HUDEP-2 (cell line): ENCODE measurements at regions not wholly inside any gene's neighbourhood (a gene's known extent, or its start where the extent isn't known, plus 50 kb on each side); places are given as distances from the start of the nearest gene placed in this dataset.
"Not testable (repeated sequence)": the region's sequence is repeated elsewhere in the genome, so short reads cannot be mapped to it uniquely, and the experiment has no call there.

ENCODE experiments used
- DNase-seq, 76 experiments: peaks; one replicate each; lab custom pipeline; 2025; ENCODE audit not compliant: unreplicated experiment in 76 of 76; lab: John Stamatoyannopoulos, UW

DNA sequence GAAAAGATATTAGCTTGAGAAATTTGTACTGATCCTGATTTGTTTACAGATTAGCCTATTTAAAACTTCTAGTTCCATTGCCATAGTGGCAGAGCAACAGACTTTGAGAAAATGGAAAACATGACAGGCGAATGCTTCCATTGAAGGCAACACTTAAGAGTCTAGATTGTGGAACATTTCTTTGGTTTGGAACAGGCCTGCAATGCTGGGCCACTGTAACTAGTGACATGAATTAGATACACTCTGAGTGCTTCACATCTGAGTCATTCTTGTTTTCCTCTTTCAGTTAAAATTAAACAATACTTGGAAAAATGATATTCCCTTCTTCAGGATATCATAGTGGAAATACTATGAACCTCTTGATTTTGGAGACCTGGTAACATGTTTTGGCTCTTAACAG, 453.6 kb upstream of the TUSC1 start:
- no peak for DNase-seq

DNA sequence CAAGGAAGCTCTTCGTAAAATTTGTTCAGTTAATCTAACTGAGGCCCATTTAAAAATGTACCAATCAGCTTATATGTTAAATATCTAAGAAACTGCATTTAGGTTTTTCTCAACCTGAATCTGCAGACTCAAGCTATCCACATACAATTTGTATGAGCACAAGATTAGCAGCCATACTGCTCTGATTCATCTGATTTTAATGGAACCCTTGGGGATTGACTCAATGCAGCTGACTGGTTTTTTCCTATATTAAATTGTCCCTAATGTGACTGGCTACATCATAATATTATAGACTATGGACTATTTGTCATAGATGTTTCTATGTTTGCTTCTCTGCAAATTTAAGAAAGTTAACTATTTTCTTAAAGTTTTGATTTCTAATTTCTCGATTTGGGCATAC, 451.0 kb upstream of the TUSC1 start:
- DNase-seq: no peak

DNA sequence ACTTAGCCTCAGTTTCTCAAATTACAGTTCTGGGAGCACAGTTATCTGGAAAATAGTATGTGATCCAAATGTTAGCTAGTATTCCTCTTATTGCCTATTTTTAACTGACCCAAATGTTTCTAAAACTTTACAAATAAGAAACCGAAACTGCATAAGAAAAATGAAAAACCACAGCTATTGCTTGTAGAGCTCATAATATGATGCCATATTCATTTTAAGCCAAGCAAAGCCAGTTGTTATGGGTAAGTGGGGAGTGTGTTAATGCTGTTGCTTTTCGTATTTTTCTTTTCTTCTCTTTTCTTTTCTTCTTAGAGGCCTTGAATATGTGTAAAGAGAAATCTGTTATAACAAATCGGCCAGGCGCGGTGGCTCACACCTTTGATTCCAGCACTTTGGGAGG, 447.4 kb upstream of the TUSC1 start:
- no peak for DNase-seq

DNA sequence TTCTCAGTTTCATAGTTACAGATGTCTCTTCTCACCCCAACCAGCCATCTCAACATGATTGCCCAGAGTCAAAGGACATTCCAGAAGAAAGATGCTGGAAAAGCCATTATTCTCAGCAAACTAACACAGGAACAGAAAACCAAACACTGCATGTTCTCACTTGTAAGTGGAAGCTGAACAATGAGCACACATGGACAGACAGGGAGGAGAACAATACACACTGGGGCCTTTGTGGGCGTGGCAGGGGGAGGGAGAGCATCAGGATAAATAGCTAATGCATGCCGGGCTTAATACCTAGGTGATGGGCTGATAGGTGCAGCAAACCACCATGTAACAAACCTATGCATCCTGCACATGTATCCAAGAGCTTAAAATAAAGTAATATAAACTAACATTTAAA, 437.8 kb upstream of the TUSC1 start:
- DNase-seq: not testable (repeated sequence)

DNA sequence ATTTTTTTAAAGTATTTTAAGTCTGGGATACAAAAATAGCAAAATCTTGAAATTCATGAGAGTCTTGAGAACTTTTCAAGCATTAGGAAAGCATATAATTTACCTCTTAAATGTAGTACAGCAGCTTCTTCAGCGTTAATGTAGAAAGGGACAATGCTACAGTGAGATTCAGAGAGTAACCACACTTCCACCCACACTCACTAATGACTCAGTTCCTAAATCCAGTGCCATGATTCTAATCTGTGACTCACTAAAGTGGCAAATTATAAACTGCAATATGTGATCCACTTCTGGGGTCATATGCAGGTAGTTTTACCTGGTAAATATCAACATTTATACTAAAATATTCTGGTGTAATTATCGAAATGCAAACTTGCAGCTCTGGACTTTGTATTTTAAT, 434.5 kb upstream of the TUSC1 start:
- peak in 3 of 76 experiments; percentile 2 to 16 (median 5) for DNase-seq

DNA sequence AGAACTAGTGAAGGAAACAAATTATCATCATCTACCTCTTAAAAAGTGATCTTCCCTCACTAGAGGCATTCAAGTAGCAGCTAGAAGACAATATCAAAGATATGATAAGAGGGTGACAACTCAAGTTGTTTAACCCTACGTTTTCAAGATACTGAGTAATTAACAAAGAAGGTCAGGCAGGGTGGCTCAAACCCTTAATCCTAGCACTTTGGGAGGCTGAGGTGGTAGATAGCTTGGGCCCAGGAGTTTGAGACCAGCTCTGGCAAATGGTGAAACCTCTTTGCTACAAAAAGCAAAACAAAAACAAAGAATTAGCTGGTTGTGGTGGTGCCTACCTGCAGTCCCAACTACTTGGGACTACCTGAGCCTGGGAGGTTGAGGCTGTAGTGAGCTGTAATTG, 408.2 kb upstream of the TUSC1 start:
- no peak for DNase-seq

DNA sequence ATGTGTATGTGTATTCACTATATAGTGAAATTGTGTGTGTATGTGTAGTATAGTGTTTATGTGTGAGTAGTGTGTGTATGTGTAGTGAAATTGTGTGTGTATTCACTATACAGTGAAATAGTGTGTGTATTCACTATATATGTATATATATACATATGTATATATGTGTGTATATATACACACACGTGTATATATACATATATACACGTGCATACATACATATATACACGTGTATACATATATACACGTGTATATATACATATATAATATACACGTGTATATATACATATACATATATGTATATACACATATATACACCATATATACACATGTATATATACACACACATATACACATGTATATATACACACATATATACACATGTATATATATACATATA, 403.6 kb upstream of the TUSC1 start:
- DNase-seq: no peak

DNA sequence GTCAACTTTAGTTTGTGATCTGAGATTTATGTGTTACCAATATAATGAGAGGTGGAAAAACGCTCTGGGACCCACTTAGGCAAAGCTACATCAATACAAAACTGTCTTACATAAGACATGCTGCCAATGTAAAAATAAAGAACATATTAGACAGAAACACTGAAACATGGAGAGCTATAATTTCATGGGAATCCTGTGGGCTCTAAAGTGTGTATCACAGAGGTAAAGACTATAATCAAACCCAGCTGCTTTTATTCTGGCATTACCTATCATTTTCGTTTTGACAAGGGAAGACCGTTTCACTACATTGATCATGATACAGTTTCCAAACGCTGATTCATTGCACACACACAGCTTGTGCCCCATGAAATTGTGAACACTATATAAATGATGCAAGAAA, 400.5 kb upstream of the TUSC1 start:
- DNase-seq: no peak

DNA sequence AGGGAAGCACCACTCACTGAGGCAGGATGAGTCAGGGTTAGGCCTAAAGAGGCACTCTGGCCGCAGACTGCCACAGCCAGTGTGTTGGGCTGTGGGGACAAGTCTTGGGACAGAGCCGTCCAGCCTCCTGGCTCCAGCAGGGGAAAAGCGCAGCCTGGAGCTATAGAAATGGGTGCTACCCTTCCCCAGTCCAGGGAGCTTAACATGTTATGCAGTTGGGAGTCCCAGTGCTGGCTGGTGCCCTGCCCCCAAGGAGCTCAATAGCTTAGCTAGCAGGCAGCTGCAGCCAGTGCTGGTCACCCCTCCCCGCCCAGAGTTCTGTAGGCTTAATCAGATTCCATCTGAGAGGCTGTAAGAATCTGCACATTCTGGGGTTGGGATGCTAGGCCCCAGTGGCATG, 399.6 kb upstream of the TUSC1 start:
- DNase-seq: no peak

DNA sequence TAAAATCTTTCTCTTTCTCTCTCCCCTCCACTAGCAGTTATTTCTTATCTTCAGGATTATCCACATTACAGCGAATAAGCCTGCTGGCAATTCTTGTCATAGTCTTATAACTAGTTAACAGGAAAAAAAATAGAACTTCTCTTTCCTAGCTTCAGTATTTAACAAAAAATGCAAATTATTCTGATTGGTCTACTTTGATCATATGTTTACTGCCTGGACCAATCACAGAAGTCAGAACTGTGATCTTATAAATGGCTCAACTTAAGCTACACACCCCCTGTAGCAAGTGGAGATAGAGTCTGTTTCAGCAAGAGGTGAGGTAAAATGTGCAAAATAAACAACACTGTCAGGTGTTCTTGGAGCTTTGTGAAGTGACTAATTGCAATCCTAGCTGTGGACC, 389.4 kb upstream of the TUSC1 start:
- DNase-seq: no peak

DNA sequence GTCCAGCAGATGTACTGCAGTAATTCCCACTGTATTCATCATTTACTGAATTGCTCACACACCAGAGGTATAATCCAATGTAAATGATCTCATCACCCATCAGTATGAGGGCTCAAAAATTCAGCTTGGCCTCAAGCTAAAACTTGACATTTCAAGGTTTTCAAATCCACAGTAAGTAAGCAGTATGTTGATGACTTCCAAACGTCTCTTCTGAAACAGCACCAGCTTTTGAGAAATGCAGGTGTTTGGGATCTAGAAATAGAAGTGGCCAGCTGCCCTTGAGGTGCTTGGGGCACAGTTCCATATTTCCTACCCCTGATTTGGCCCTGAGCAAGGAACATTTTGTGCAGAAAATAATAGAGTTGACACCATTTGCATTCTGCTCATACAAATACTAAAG, 388.0 kb upstream of the TUSC1 start:
- no peak for DNase-seq

DNA sequence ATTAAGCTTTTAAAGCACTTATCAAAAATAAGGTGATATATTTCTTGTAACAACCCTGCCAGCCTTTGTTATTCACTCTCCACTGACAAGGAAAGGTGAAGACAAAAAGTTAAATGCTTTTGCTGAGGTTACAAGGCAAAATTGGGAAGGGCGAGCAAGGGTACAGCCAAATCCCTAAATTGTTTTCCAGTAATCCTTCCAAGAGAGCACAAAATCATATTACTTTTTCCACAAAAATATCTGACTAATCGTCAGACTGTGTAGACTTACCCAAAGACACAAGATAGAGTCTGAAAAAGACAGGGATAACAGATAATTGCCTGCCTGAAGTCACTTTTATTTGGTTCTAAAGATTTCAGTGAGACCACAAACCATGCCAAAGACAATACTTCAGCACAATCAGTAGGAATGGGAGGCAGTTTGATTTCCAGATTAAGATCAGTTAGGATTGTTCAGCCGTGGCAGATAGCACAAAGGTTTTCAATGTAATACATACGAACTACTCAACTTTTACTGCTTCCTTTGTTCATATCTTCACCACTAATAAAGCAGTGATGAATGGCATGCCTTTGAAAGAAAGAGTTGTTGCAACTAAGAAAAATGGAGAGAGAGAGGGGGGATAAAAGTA, 383.8 kb upstream of the TUSC1 start:
- DNase-seq: no peak

DNA sequence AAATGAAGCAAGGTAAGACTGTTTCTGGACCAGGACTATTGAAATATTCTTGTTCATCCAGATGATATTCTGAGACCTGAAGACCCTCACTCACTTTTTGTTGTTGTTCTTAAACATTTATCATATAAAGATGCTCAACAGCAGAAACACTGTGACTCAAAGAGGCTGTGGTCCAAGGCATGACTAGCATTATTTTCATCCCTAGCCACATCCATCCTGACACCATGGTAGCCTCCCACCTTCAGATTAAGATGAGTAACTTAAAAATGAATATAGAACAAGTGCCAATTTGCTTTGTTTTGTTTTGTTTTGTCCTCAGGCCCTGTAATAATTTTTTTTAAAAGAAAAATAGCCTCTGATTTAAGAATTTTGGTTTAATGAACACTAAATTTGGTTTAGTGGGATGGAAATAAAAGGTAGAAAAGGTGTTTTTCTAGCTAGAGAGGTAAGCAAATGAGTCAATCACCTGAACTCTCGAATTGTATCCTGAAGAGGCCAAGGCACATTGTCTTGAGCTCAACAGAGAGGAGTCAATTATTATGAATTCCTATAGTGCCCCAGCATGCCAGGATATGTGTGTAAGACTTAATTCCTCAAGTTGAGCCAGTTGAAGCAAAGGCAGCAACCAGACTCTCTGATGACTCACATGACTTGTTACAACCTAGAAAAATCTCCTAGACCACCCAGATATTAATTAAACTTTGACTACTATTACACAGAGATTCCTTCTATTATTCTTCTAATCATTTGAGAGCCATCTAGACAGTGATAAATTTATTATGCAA, 380.1 kb upstream of the TUSC1 start:
- no peak for DNase-seq

DNA sequence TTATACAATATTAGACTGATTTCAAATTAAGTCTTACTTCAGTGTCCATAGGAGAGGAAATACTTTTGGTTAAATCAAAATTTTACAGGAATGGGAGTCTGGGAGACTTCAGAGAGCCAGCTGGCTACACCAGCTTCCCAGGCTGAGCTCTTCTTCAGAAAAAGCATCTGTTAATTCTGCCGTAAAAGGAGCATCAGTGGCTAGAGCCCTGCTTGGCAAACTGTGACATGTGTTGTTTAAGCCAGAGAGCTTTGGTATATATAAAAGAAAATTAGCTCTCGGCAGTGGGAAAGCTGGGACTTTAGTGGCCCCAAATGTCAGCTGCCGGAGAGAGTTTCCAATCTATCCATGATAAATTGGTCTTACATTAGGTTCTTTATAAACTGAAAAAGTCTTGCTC, 378.8 kb upstream of the TUSC1 start:
- no peak for DNase-seq

DNA sequence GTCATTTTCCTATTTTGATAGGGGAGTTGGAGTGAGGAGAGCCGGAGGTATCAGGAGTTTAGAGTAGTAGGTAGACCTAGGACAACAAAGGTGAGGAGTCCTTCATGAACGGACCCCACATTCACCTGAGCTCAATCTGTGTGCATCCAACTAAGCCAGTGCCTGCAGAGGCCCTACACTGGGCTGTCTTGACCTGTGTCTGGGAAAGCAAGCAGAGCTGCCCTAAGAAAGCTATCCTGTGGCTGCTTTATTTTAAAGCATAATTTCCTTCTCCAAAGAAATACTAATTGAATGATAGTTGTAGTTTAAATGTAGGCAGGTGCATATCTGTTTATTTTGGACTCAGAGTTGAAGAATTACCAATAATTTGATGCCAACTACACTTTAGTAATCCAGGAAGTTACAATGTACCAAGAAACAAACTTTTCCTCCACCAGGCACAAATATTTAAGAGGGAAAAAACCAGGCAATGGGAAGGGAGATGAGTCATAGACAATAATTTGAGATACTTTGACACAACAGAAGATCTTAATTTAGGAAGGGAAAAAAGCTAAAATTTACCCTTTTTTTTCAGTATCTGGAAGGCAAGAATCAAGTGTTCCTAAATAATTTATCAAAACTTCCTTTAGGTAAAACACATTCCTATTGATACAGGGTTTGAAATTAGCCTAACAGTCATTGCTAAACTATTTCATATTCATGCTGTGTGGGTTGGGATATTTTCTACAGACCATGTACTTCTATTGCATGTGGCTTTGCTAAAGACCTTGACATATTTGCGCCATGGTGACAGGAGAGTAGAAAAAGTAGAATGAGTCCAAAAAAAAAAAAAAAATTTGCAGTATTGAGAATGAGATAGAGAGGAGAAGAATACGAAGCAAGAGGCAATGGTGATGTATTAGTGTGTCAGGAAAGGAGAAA, 376.6 kb upstream of the TUSC1 start:
- DNase-seq: no peak

DNA sequence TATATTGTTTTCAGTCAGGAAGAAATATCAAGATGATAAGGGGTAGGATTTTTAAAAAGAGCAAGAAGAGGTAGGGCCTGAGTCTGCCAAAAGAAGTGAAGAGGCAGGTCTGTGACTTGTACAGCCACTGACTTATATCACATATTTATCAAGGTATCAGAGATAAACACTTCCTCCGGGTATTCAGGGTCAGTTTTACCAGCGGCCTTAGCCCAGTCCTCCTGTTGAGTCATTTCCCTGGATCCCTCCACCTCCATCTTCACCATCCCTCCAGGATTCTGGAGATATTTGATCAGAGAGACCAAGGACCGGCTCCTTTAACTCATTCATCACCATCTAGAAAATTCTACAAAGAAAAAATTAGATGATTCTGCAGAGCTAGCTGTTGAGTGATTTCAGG, 375.7 kb upstream of the TUSC1 start:
- DNase-seq: no peak

DNA sequence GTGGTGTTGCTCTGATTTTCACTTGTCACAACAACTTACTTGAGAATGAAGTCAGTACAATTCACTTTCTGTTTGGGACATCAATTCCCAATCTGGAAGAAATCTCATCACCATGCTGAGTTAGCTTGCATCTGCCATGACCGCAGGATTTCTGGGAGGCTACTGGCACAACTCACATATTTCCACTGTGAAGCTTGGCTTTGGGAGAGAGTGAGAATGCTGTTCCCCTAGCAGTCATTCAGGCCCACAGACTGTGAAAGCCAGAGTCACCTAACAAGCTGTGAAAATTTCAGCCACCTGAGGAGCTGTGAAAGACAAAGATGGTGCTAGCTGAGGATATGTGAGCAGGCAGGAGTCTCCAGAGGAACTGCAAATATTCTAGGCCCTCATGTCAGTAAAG, 365.2 kb upstream of the TUSC1 start:
- DNase-seq: no peak

DNA sequence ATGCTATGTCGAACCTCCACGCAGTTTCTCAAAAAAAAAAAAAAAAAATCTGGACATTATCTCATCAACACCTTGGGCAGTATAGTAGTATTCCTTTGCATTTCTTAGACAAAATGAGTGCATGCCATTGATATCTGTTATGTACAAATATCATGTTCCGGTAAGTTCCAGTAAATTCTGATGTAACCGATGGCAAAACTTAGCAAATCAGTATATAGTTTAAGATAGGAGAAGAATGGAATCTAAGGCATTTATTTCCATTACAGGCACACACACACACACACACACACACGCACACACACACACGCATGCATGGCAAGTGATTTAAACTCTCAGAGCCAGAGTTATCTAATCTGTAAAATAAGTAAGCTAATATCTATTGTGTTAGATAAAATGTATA, 356.5 kb upstream of the TUSC1 start:
- DNase-seq: no peak

DNA sequence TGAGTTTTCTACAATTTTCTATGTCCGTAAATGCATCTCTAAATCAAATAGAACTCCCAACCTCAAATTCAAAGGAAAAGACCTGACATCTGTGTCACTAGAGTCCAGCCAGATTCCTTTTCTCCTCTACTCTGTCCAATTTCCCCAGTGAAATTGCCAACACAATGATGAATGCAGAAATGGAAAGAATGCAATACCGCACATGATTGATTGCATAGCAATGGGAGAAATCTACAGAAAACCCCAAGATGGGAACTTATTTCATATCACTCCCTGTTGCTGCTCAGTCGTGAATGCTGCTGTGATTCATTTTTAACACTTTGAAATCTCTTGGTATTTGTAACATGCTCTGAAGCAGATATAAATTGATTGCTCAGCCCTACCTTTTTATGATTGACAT, 355.1 kb upstream of the TUSC1 start:
- no peak for DNase-seq

DNA sequence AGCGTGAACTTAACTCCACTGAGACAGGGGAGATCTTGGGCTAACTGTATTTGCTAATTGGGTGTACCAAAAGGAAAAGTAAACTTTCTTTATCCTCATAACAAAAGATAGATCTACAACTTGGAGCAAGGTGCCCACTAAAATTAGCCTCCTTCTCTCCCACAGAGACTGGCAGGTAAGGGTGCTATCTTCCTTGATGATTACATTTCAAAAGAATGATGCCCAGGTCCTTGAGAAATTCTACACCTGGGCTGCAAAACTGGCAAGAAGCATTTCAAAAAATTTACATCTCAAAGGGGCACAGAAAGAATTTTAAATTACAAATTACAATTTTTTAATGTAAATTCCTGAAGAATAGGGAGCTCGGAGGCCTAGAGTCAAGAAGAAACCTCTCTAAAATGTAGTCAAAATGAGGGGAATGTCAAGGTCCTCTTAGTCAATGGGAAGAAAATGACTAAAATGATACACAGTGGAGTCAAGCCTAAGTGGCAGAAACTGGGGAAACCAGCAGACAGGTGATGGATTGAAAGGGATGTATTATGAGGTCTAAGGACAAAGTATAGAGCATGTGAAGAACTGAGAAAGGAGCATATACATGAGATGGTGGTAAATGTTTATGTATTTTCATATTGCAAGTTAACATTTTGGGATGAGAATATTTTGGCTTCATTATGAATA, 348.3 kb upstream of the TUSC1 start:
- no peak for DNase-seq

DNA sequence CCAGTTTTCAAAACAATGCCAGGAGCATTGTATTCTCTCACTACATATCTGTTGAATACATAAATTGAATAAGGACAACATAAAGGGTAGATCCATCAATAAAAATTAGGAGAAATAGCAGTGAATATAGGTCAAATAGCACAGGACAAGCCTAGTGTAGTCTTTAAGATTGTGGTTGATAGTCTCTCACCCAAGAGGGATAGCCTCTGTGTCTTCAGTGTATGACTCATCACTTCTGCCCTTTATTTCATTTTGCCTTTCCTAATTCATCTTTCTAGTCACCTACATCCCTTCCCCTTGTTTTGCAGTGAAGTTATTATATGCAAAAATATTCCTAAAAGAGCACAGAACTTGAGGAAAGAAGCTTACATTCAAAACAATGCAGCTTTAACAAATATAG, 335.0 kb upstream of the TUSC1 start:
- DNase-seq: no peak
